ENCODE measurements at regions not wholly inside any gene's neighbourhood (a gene's known extent, or its start where the extent isn't known, plus 50 kb on each side); places are given as distances from the start of the nearest gene placed in this dataset.
A peak's percentile ranks its signal among the peaks of the same experiment; 100 is the strongest.

- Mint-ChIP-seq H3K27ac (no peak overlapping the region), H3K9me3 (no peaks in the 10 kb centered on the region), H3K4me3 (no peak overlapping the region), H3K36me3 (ENCODE audit: low read depth) (no peaks in the 10 kb centered on the region), H3K27me3 (no peaks in the 10 kb centered on the region), H3K4me1 (no peaks in the 10 kb centered on the region)
- no peak for DNase-seq
- ChIA-PET CTCF (interaction anchor here (0.5 kb wide), 1 partner anchor 471 kb away, joined by 6 read pairs; no protein-coding TSS in a partner anchor), POLR2A (no interaction called here)
Observed at GRCh38 chr4:67122029-67122428, 423.3 kb downstream of the CENPC start.

- Mint-ChIP-seq H3K27ac (no peak overlapping the region), H3K36me3 (ENCODE audit: low read depth) (no peaks in the 10 kb centered on the region), H3K27me3 (no peaks in the 10 kb centered on the region), H3K4me1 (no peaks in the 10 kb centered on the region), H3K4me3 (no peak overlapping the region), H3K9me3 (no peaks in the 10 kb centered on the region)
- DNase-seq: no peak
- CTCF ChIA-PET: no interaction called here
- POLR2A ChIA-PET: no interaction called here
Observed at GRCh38 chr4:67120369-67120768, 424.9 kb downstream of the CENPC start.

DNA sequence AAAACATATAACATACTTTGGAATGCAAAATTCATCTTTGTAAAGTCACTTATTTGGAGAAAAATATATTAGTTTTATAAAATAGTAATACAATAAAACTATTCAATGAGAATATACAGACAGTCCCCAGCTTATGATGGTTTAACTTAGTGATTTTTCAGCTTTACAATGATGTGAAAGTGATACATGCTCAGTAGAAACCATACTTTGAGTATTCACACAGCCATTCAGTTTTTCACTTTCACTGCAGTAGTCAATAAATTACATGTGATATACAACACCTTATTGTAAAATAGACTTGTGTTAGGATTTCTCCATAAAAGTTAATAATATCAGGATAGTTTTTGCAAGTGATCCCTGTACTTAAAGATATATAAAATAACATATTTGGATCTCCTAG, 436.0 kb downstream of the CENPC start:
- ChIA-PET CTCF (no interaction called here), POLR2A (no interaction called here)
- no peaks in the 10 kb centered on the region for H3K27me3 Mint-ChIP-seq
- no peak for DNase-seq
- H3K4me1 Mint-ChIP-seq: no peaks in the 10 kb centered on the region
- no peaks in the 10 kb centered on the region for H3K36me3 Mint-ChIP-seq (ENCODE audit: low read depth)
- H3K9me3 Mint-ChIP-seq: no peaks in the 10 kb centered on the region
- H3K4me3 Mint-ChIP-seq: no peak overlapping the region
- no peak overlapping the region for H3K27ac Mint-ChIP-seq

GRCh38 chr4:67106861-67107460, 438.3 kb downstream of the CENPC start:
- DNase-seq: no peak
- Mint-ChIP-seq H3K4me3 (no peak overlapping the region), H3K27me3 (no peaks in the 10 kb centered on the region), H3K27ac (no peak overlapping the region), H3K4me1 (no peaks in the 10 kb centered on the region), H3K9me3 (no peaks in the 10 kb centered on the region), H3K36me3 (ENCODE audit: low read depth) (no peaks in the 10 kb centered on the region)
- ChIA-PET POLR2A (no interaction called here), CTCF (no interaction called here)

- H3K27me3 Mint-ChIP-seq: no peaks in the 10 kb centered on the region
- ChIA-PET CTCF (no interaction called here), POLR2A (no interaction called here)
- H3K4me3 Mint-ChIP-seq: no peak overlapping the region
- no peaks in the 10 kb centered on the region for H3K9me3 Mint-ChIP-seq
- DNase-seq: no peak
- no peaks in the 10 kb centered on the region for H3K36me3 Mint-ChIP-seq (ENCODE audit: low read depth)
- no peak overlapping the region for H3K27ac Mint-ChIP-seq
- no peaks in the 10 kb centered on the region for H3K4me1 Mint-ChIP-seq
Observed at GRCh38 chr4:67104145-67104544, 441.2 kb downstream of the CENPC start.

DNA sequence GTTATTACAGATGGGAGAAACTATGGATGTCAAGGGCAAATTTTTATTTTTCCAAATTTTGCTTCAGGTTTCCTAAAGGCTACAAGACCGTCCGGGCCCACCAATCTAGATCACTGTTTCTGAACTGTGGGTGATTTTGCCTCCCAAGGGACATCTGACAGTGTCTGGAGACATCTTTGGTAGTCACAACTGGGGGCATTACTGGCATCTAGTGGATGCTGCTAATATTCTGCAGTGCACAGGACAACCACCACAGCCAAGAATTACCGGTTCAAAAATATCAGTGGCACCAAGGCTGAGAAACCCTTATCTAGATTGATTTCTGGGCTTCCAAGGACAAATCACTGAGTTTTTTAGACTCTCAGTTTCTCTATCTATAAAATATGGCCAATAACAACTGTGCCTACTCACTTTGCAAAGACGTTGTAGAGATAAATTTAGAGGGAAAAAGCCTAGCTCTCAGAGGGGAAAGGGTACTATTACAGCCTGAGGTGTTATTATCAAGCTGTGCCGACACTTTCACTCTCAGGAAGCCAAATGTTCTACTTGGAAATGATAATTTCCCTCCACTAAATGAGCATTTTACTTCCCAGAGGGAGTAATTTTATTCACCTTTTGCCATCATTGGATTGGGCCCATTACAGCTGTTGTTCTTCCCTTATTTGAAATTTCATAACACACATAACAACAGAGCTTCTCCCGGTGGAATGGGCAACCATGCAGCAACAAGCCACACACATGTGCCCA, 442.1 kb downstream of the CENPC start:
- ChIA-PET CTCF (no interaction called here), POLR2A (no interaction called here)
- H3K27ac Mint-ChIP-seq: no peak overlapping the region
- H3K9me3 Mint-ChIP-seq: no peaks in the 10 kb centered on the region
- H3K4me1 Mint-ChIP-seq: no peaks in the 10 kb centered on the region
- H3K36me3 Mint-ChIP-seq (ENCODE audit: low read depth): no peaks in the 10 kb centered on the region
- H3K27me3 Mint-ChIP-seq: no peaks in the 10 kb centered on the region
- DNase-seq: no peak
- H3K4me3 Mint-ChIP-seq: no peak overlapping the region

DNA sequence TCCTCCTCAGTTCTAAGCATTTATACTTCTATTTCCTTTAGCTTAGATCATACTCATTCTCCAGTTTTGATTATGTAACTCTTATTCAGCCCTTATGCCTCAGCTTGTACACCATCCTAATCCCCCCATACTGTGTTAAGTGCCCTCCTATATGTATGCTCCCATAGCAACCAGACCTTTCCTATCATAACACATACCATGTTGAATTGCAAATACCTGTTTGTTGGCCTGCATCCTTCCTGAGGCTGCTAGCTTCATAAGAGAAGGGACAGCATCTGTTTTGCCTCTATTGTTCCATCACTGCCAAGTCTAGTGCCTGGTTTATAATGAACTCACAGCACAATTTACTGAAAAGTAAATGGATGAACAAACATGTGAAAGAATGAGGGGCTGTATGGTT, 443.7 kb downstream of the CENPC start:
- no peak overlapping the region for H3K27ac Mint-ChIP-seq
- no peaks in the 10 kb centered on the region for H3K4me1 Mint-ChIP-seq
- no peaks in the 10 kb centered on the region for H3K36me3 Mint-ChIP-seq (ENCODE audit: low read depth)
- POLR2A ChIA-PET: no interaction called here
- no peaks in the 10 kb centered on the region for H3K9me3 Mint-ChIP-seq
- CTCF ChIA-PET: no interaction called here
- H3K4me3 Mint-ChIP-seq: no peak overlapping the region
- no peak for DNase-seq
- no peaks in the 10 kb centered on the region for H3K27me3 Mint-ChIP-seq

DNA sequence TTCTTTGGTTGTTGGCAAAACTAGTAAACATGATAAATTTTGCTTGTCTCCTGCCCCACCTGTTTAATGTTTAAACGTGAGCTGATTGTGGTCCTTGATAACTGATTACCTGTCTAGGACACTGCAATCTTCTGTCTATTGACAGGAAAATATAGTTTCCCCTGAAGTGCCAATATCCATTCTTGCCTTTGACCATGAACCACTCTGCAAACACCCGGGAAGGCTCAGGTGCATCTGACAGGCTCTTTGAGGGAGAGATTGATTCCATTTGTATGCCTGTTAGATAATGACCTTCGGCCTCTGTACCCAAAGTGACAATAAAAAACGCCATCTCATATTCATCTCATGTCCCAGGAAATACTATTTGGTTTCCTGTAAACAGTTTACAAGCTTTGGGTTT, 453.0 kb downstream of the CENPC start:
- no peaks in the 10 kb centered on the region for H3K36me3 Mint-ChIP-seq (ENCODE audit: low read depth)
- ChIA-PET POLR2A (no interaction called here), CTCF (no interaction called here)
- no peaks in the 10 kb centered on the region for H3K9me3 Mint-ChIP-seq
- H3K4me3 Mint-ChIP-seq: no peak overlapping the region
- no peaks in the 10 kb centered on the region for H3K4me1 Mint-ChIP-seq
- H3K27me3 Mint-ChIP-seq: no peaks in the 10 kb centered on the region
- no peak for DNase-seq
- no peak overlapping the region for H3K27ac Mint-ChIP-seq

DNA sequence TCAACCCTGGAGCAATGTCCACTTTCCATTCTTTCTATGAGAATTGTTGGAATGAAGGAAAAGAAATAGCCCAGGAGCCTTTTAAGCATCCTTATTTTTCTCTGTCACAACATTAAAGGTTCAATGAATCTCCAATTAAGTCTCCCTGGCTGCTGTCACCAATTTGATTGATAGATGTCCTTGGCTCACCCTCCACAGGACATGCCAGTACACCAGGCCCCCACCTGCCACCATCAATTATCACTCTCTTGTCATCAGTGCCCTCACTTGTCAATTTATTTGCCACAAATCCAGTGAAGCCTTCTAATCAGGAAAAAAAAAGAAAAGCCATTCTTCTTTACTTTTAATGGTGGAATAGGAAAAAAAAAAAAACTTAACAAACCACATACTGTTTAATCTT, 453.6 kb downstream of the CENPC start:
- ChIA-PET POLR2A (no interaction called here), CTCF (no interaction called here)
- Mint-ChIP-seq H3K27me3 (no peaks in the 10 kb centered on the region), H3K4me3 (no peak overlapping the region), H3K9me3 (no peaks in the 10 kb centered on the region), H3K4me1 (no peaks in the 10 kb centered on the region), H3K27ac (no peak overlapping the region), H3K36me3 (ENCODE audit: low read depth) (no peaks in the 10 kb centered on the region)
- no peak for DNase-seq

- ChIA-PET POLR2A (no interaction called here), CTCF (no interaction called here)
- H3K36me3 Mint-ChIP-seq (ENCODE audit: low read depth): no peaks in the 10 kb centered on the region
- no peaks in the 10 kb centered on the region for H3K27me3 Mint-ChIP-seq
- no peak overlapping the region for H3K27ac Mint-ChIP-seq
- DNase-seq: peak; percentile 55
- no peaks in the 10 kb centered on the region for H3K9me3 Mint-ChIP-seq
- H3K4me1 Mint-ChIP-seq: no peaks in the 10 kb centered on the region
- no peak overlapping the region for H3K4me3 Mint-ChIP-seq
Observed at GRCh38 chr4:67087897-67088296, 457.4 kb downstream of the CENPC start.

DNA sequence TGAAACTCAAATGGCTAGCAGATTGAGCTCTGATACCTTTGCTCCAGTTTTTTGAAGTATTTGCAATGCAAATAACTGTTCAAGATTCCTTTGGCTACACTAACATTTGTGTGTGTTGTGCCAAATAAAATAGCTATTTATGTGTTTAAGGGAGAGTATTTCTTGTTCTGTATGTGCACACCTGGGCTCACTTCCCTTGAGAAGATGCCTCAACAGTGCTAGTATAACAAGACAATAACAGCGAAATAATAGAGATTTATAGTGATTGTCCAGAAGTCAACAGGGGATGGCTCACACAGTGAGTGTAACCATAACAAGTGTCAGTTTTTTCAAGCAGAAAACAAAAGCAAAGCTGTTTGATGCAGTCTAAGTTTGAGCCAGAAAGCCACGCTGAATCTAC, 460.5 kb downstream of the CENPC start:
- DNase-seq: no peak
- no peaks in the 10 kb centered on the region for H3K36me3 Mint-ChIP-seq (ENCODE audit: low read depth)
- no peaks in the 10 kb centered on the region for H3K9me3 Mint-ChIP-seq
- H3K27me3 Mint-ChIP-seq: no peaks in the 10 kb centered on the region
- H3K4me3 Mint-ChIP-seq: no peak overlapping the region
- no peak overlapping the region for H3K27ac Mint-ChIP-seq
- ChIA-PET POLR2A (no interaction called here), CTCF (no interaction called here)
- no peaks in the 10 kb centered on the region for H3K4me1 Mint-ChIP-seq

DNA sequence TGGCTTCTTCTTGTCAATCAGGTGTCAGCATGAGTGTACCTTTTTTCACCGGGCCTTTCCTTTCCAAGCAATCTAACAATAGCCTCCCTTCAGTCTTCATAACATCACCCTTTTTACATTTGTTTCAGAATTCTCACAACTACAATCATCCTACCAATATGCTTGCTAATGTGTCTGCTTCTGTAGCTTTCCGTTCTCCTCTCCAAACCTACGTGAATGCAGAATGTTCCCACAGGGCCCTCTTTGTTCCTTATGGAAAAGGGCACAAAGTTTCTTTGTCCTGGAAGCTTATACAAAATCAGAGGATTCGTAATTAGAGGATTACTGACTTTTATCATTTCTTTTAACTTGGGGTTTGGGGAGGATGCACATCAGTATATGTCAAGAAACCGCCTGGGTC, 461.8 kb downstream of the CENPC start:
- ChIA-PET POLR2A (no interaction called here), CTCF (no interaction called here)
- no peak overlapping the region for H3K4me3 Mint-ChIP-seq
- H3K9me3 Mint-ChIP-seq: no peaks in the 10 kb centered on the region
- H3K36me3 Mint-ChIP-seq (ENCODE audit: low read depth): no peaks in the 10 kb centered on the region
- H3K27me3 Mint-ChIP-seq: no peaks in the 10 kb centered on the region
- no peak for DNase-seq
- no peaks in the 10 kb centered on the region for H3K4me1 Mint-ChIP-seq
- no peak overlapping the region for H3K27ac Mint-ChIP-seq

- DNase-seq: no peak
- H3K9me3 Mint-ChIP-seq: no peaks in the 10 kb centered on the region
- ChIA-PET POLR2A (no interaction called here), CTCF (no interaction called here)
- H3K36me3 Mint-ChIP-seq (ENCODE audit: low read depth): no peaks in the 10 kb centered on the region
- no peaks in the 10 kb centered on the region for H3K4me1 Mint-ChIP-seq
- no peak overlapping the region for H3K27ac Mint-ChIP-seq
- no peak overlapping the region for H3K4me3 Mint-ChIP-seq
- no peaks in the 10 kb centered on the region for H3K27me3 Mint-ChIP-seq
Observed at GRCh38 chr4:67082746-67083145, 462.6 kb downstream of the CENPC start.

DNA sequence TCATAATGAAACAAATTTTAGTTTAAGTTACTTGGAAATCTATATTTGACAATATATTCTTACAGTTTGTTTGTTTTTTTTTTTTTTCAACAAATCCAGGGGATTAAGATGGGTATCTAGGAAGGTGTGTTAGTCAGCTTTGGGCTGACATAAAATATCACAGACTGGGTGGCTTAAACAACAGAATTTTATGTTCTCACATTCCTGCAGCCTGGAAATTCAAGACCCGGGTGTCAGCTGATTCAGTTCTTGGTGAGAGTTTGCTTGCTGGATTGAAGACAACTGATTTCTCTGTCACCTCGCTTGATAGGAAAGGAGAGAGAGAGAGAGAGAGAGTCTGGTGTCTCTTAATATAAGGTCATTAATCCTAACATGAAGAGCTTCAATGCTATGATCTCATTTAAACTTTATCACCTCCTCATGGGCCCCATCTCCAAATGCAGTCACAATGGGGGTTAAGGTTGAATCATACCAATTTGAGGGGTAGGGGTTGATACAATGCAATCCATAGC, 465.2 kb downstream of the CENPC start:
- Mint-ChIP-seq H3K4me3 (no peak overlapping the region), H3K27ac (no peak overlapping the region), H3K4me1 (no peaks in the 10 kb centered on the region), H3K9me3 (no peaks in the 10 kb centered on the region), H3K36me3 (ENCODE audit: low read depth) (no peaks in the 10 kb centered on the region), H3K27me3 (no peaks in the 10 kb centered on the region)
- DNase-seq: no peak
- ChIA-PET POLR2A (no interaction called here), CTCF (no interaction called here)

Data from activated CD4-positive, alpha-beta T cell treated with anti-CD3 and anti-CD28 coated beads, Interleukin-2, amount 10 ng/mL, durations not matched to agents 7 days and 5 days (primary cell).